WTC11 (cell line): ENCODE measurements at regions not wholly inside any gene's neighbourhood (a gene's known extent, or its start where the extent isn't known, plus 50 kb on each side); places are given as distances from the start of the nearest gene placed in this dataset.

Source experiments
- ATAC-seq: fragments of 200-7000 bp; cut with Tn5 transposase; 2 replicates; pipeline ENCODE4 v1.10.0; 2021; ENCODE audit warnings: mild to moderate bottlenecking, moderate library complexity
- CTCF ChIA-PET: fragments of 300-600 bp; sonication (Branson Sonifier 250); formaldehyde crosslinking; loops from one replicate; lab custom pipeline; 2021; ENCODE audit warnings: antibody characterized with exemption; lab: Charles Lee
- POLR2A ChIA-PET: fragments of 350-600 bp; sonication (Branson Sonifier 250); formaldehyde crosslinking; loops from one replicate; lab custom pipeline; 2021; ENCODE audit warnings: antibody characterized with exemption; lab: Charles Lee
- DNase-seq: peaks from one replicate; pipeline ENCODE4 v3.0.0; 2021; ENCODE audit warnings: low spot score
- H3K27ac Mint-ChIP-seq: 2 replicates; pipeline ENCODE4 v1.8.0; 2021; ENCODE audit warnings: mixed read lengths
- H3K27me3 Mint-ChIP-seq: 2 replicates; pipeline ENCODE4 v1.8.0; 2021; ENCODE audit warnings: low read depth, mild to moderate bottlenecking, moderate library complexity, mixed read lengths
- H3K36me3 Mint-ChIP-seq: 2 replicates; pipeline ENCODE4 v1.8.0; 2021; ENCODE audit warnings: mixed read lengths
- H3K4me1 Mint-ChIP-seq: 2 replicates; pipeline ENCODE4 v1.8.0; 2022; ENCODE audit warnings: mixed read lengths
- H3K4me3 Mint-ChIP-seq: 2 replicates; pipeline ENCODE4 v1.8.0; 2021; ENCODE audit warnings: mild to moderate bottlenecking, moderate library complexity, mixed read lengths
- H3K9me3 Mint-ChIP-seq: 2 replicates; pipeline ENCODE4 v1.8.0; 2021; ENCODE audit warnings: mixed read lengths
- CREM ChIP-seq: sonication (generic); formaldehyde crosslinking; IDR thresholded peaks from 2 replicates; pipeline ENCODE4 v1.8.1; 2022; ENCODE audit warnings: mild to moderate bottlenecking, missing genetic modification reagents, moderate library complexity
- ESRRA ChIP-seq: sonication (generic); formaldehyde crosslinking; IDR thresholded peaks from 2 replicates; pipeline ENCODE4 v1.8.1; 2022; ENCODE audit warnings: mild to moderate bottlenecking, missing genetic modification reagents, borderline replicate concordance
- IRF2 ChIP-seq: sonication (generic); formaldehyde crosslinking; IDR thresholded peaks from 2 replicates; pipeline ENCODE4 v1.8.0; 2022; ENCODE audit warnings: low read depth, missing genetic modification reagents, borderline replicate concordance
- JUN ChIP-seq: sonication (generic); formaldehyde crosslinking; IDR thresholded peaks from 2 replicates; pipeline ENCODE4 v1.8.0; 2023; ENCODE audit warnings: mild to moderate bottlenecking, missing genetic modification reagents
- NFATC4 ChIP-seq: fragments of 250-450 bp; sonication (Bioruptor Pico); IDR thresholded peaks from 2 replicates; pipeline ENCODE4 v1.9.0; 2021; ENCODE audit warnings: mild to moderate bottlenecking
- NFYB ChIP-seq: sonication (generic); formaldehyde crosslinking; conservative IDR thresholded peaks from 2 replicates; pipeline ENCODE4 v1.8.0; 2022; ENCODE audit warnings: low read depth, missing genetic modification reagents
- NR3C1 ChIP-seq: sonication (generic); formaldehyde crosslinking; conservative IDR thresholded peaks from 2 replicates; pipeline ENCODE4 v1.8.1; 2023; ENCODE audit warnings: low read depth, mild to moderate bottlenecking, missing genetic modification reagents
- RORB ChIP-seq: fragments of 250-450 bp; sonication (Bioruptor Pico); IDR thresholded peaks from 2 replicates; pipeline ENCODE4 v1.9.0; 2021; ENCODE audit warnings: mild to moderate bottlenecking
- SMAD3 ChIP-seq: sonication (generic); formaldehyde crosslinking; IDR thresholded peaks from 2 replicates; pipeline ENCODE4 v1.8.0; 2022; ENCODE audit warnings: missing genetic modification reagents, mild to moderate bottlenecking, borderline replicate concordance
- TP53 ChIP-seq: sonication (generic); formaldehyde crosslinking; IDR thresholded peaks from 2 replicates; pipeline ENCODE4 v1.8.1; 2023; ENCODE audit warnings: mild to moderate bottlenecking, missing genetic modification reagents
- ZBTB21 ChIP-seq: sonication (generic); formaldehyde crosslinking; IDR thresholded peaks from 2 replicates; pipeline ENCODE4 v1.8.1; 2023; ENCODE audit warnings: mild to moderate bottlenecking, missing genetic modification reagents, borderline replicate concordance
- ZNF121 ChIP-seq: sonication (generic); formaldehyde crosslinking; IDR thresholded peaks from 2 replicates; pipeline ENCODE4 v1.8.0; 2023; ENCODE audit warnings: missing genetic modification reagents
- ZNF317 ChIP-seq: sonication (generic); formaldehyde crosslinking; IDR thresholded peaks from 2 replicates; pipeline ENCODE4 v1.8.1; 2023; ENCODE audit warnings: low read depth, mild to moderate bottlenecking, moderate library complexity, missing genetic modification reagents, borderline replicate concordance
- ZNF423 ChIP-seq: fragments of 250-450 bp; sonication (Bioruptor Pico); IDR thresholded peaks from 2 replicates; pipeline ENCODE4 v2.1.2; 2022; ENCODE audit warnings: mild to moderate bottlenecking, moderate library complexity
- ZNF671 ChIP-seq: fragments of 250-450 bp; sonication (Bioruptor Pico); IDR thresholded peaks from 2 replicates; pipeline ENCODE4 v1.8.0; 2021; ENCODE audit warnings: mild to moderate bottlenecking
- TF ChIP-seq, protein P1 (sequence below): sonication (generic); formaldehyde crosslinking; IDR thresholded peaks from 2 replicates; pipeline ENCODE4 v1.8.0; 2022; ENCODE audit warnings: mild to moderate bottlenecking, missing genetic modification reagents
- TF ChIP-seq, protein P2 (sequence below): fragments of 250-450 bp; sonication (Bioruptor Pico); IDR thresholded peaks from 2 replicates; pipeline ENCODE4 v1.9.0; 2021; ENCODE audit warnings: mild to moderate bottlenecking, borderline replicate concordance
- TF ChIP-seq, protein P3 (sequence below): sonication (generic); formaldehyde crosslinking; conservative IDR thresholded peaks from 2 replicates; pipeline ENCODE4 v1.8.1; 2022; ENCODE audit warnings: mild to moderate bottlenecking, missing genetic modification reagents
- TF ChIP-seq, protein P4 (sequence below): sonication (generic); formaldehyde crosslinking; IDR thresholded peaks from 2 replicates; pipeline ENCODE4 v1.8.0; 2022; ENCODE audit warnings: mild to moderate bottlenecking, missing genetic modification reagents
- TF ChIP-seq, protein P5 (sequence below): sonication (generic); formaldehyde crosslinking; IDR thresholded peaks from 2 replicates; pipeline ENCODE4 v1.8.1; 2023; ENCODE audit warnings: mild to moderate bottlenecking, missing genetic modification reagents

DNA sequence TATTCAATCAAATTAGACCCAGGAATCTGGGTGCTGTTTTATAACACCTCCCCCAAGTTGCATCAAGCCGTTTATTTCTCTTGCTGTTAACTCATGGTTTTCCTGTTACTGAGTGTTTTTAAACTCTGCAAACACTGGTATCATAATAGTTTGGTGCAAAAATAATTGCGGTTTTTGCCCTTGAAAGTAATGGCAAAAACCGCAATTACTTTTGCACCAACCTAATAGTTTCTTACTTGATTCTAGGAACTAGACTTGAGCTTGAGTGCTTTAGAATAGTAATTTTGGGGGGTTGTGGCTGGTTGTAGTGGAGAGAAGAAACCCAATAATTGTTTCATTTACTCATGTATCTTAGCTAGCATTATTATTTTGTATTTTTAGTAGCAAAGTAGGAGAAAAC lies 156.6 kb downstream of the FHIP1A start (continued):
- TF ChIP-seq, protein P1, sequence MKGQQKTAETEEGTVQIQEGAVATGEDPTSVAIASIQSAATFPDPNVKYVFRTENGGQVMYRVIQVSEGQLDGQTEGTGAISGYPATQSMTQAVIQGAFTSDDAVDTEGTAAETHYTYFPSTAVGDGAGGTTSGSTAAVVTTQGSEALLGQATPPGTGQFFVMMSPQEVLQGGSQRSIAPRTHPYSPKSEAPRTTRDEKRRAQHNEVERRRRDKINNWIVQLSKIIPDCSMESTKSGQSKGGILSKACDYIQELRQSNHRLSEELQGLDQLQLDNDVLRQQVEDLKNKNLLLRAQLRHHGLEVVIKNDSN (CRISPR knock-in tag) = no peak
- TF ChIP-seq ZNF121 (no peak), IRF2 (CRISPR knock-in tag) (no peak), ZNF423 (CRISPR knock-in tag) (no peak), NFYB (CRISPR knock-in tag) (no peak), TP53 (CRISPR knock-in tag) (no peak)
- TF ChIP-seq, protein P2, sequence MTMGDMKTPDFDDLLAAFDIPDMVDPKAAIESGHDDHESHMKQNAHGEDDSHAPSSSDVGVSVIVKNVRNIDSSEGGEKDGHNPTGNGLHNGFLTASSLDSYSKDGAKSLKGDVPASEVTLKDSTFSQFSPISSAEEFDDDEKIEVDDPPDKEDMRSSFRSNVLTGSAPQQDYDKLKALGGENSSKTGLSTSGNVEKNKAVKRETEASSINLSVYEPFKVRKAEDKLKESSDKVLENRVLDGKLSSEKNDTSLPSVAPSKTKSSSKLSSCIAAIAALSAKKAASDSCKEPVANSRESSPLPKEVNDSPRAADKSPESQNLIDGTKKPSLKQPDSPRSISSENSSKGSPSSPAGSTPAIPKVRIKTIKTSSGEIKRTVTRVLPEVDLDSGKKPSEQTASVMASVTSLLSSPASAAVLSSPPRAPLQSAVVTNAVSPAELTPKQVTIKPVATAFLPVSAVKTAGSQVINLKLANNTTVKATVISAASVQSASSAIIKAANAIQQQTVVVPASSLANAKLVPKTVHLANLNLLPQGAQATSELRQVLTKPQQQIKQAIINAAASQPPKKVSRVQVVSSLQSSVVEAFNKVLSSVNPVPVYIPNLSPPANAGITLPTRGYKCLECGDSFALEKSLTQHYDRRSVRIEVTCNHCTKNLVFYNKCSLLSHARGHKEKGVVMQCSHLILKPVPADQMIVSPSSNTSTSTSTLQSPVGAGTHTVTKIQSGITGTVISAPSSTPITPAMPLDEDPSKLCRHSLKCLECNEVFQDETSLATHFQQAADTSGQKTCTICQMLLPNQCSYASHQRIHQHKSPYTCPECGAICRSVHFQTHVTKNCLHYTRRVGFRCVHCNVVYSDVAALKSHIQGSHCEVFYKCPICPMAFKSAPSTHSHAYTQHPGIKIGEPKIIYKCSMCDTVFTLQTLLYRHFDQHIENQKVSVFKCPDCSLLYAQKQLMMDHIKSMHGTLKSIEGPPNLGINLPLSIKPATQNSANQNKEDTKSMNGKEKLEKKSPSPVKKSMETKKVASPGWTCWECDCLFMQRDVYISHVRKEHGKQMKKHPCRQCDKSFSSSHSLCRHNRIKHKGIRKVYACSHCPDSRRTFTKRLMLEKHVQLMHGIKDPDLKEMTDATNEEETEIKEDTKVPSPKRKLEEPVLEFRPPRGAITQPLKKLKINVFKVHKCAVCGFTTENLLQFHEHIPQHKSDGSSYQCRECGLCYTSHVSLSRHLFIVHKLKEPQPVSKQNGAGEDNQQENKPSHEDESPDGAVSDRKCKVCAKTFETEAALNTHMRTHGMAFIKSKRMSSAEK (CRISPR knock-in tag) = no peak

DNA sequence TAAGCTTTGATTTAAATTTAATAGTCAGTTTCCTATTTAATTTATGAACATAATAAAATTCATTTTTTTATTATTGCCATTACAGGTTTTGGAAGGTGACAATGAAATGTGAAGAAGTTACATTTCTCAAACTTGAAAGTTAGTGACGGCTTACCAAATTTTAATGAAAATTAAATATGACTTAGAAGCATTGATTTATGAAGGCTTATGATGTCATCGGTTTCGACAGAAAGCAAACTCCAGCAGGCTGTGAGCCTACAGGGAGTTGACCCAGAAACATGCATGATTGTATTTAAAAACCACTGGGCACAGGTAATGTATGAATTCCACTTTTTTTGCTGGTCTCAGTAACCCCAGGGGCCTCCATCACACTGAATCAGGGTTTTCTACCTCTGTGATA lies 157.1 kb downstream of the FHIP1A start:
- Mint-ChIP-seq H3K36me3 (no peaks in the 10 kb centered on the region), H3K9me3 (no peaks in the 10 kb centered on the region), H3K4me3 (no peak overlapping the region), H3K4me1 (peaks cover 10% of the 10 kb centered on the region), H3K27ac (no peak overlapping the region), H3K27me3 (no peaks in the 10 kb centered on the region)
- ChIA-PET CTCF (interaction anchor here (1.1 kb wide), 1 partner anchor 77 kb away, joined by 5 read pairs; no protein-coding TSS in a partner anchor), POLR2A (no interaction called here)
- TF ChIP-seq ESRRA (CRISPR knock-in tag) (no peak), SMAD3 (CRISPR knock-in tag) (no peak), CREM (CRISPR knock-in tag) (no peak)
- DNase-seq (no peak), ATAC-seq (no peak)

DNA sequence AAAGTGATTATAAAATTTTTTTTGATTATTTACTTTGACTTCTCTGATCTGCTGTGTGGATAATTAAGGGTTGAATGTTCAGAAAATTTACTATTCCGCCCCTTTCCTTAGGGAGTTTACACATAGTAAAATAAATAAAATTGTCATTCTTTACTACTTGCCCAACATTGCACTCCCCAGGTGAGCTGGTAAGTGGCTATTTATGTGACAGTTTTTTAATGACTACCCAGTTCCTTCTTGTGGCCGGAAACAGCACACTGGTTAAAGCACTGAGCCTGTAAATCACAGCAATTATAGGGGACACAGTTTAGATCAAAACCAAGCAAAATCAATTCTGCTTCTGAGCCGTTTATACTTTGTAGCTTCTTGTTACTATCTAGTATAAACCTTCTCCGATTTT lies 158.1 kb downstream of the FHIP1A start:
- Mint-ChIP-seq H3K9me3 (no peaks in the 10 kb centered on the region), H3K36me3 (no peaks in the 10 kb centered on the region), H3K27ac (no peak overlapping the region), H3K4me3 (no peak overlapping the region), H3K27me3 (no peaks in the 10 kb centered on the region), H3K4me1 (peaks cover 9% of the 10 kb centered on the region)
- ChIA-PET CTCF (interaction anchor here (1.1 kb wide), 1 partner anchor 78 kb away, joined by 5 read pairs; no protein-coding TSS in a partner anchor), POLR2A (no interaction called here)
- TF ChIP-seq JUN (CRISPR knock-in tag) (no peak), ZBTB21 (CRISPR knock-in tag) (no peak), NR3C1 (no peak), ZNF671 (CRISPR knock-in tag) (no peak), NFATC4 (no peak)
- TF ChIP-seq, protein P3, sequence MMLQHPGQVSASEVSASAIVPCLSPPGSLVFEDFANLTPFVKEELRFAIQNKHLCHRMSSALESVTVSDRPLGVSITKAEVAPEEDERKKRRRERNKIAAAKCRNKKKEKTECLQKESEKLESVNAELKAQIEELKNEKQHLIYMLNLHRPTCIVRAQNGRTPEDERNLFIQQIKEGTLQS (CRISPR knock-in tag) = no peak
- ATAC-seq (no peak), DNase-seq (no peak)

DNA sequence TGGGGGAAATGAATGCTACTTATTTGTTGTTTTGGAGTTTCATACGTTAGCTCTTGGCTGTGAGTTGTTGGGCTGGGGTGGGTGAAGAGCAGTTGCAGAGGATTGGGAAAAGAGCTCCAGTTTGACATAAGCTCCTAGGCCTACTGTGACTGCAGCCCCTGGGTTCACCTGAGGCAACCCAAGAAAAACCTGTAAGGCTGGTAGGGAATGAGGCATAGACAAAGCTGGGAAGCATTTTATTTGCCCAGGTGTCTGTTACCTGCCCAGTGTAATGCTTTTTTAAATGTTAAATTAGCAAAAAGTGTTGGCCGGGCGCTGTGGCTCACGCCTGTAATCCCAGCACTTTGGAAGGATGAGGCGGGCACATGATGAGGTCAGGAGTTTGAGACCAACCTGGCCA lies 160.0 kb downstream of the FHIP1A start:
- Mint-ChIP-seq H3K27ac (no peak overlapping the region), H3K36me3 (no peaks in the 10 kb centered on the region), H3K27me3 (no peaks in the 10 kb centered on the region), H3K9me3 (no peaks in the 10 kb centered on the region), H3K4me1 (peaks cover 8% of the 10 kb centered on the region), H3K4me3 (no peak overlapping the region)
- ChIA-PET CTCF (interaction anchor here (1.2 kb wide), 1 partner anchor 292 kb away, joined by 3 read pairs; the partner anchor contains the start of gene PRSS48), POLR2A (no interaction called here)
- no peak for ATAC-seq
- no peak for DNase-seq
- TF ChIP-seq, protein P2 (CRISPR knock-in tag) = no peak
- TF ChIP-seq NR3C1 = no peak
- TF ChIP-seq, protein P4, sequence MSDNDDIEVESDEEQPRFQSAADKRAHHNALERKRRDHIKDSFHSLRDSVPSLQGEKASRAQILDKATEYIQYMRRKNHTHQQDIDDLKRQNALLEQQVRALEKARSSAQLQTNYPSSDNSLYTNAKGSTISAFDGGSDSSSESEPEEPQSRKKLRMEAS (CRISPR knock-in tag) = no peak
- TF ChIP-seq RORB (CRISPR knock-in tag) = no peak
- TF ChIP-seq, protein P5, sequence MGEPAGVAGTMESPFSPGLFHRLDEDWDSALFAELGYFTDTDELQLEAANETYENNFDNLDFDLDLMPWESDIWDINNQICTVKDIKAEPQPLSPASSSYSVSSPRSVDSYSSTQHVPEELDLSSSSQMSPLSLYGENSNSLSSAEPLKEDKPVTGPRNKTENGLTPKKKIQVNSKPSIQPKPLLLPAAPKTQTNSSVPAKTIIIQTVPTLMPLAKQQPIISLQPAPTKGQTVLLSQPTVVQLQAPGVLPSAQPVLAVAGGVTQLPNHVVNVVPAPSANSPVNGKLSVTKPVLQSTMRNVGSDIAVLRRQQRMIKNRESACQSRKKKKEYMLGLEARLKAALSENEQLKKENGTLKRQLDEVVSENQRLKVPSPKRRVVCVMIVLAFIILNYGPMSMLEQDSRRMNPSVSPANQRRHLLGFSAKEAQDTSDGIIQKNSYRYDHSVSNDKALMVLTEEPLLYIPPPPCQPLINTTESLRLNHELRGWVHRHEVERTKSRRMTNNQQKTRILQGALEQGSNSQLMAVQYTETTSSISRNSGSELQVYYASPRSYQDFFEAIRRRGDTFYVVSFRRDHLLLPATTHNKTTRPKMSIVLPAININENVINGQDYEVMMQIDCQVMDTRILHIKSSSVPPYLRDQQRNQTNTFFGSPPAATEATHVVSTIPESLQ (CRISPR knock-in tag) = no peak
- TF ChIP-seq ZNF317 (CRISPR knock-in tag) = no peak
